ENCODE measurements at regions not wholly inside any gene's neighbourhood (a gene's known extent, or its start where the extent isn't known, plus 50 kb on each side); places are given as distances from the start of the nearest gene placed in this dataset.

DNA sequence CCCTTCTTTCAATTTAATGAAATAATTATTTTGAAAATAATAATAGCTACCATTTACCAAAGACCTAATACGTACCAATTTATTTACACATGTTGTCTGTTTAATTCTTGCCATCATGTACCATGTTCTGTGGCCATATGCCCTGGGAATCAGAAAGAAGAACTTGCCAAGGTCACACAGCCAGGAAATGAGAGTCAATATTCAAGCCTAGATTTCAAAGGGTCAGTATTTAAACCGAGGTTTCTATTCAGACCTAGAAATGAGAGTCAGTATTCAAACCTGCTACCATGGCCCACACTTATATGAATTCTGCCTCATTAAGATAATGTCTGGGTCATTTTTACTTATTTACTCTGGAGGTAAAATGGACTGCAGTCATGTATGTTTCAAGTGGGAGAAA, 103.6 kb upstream of the TBL1XR1 start:
- TF ChIP-seq, protein P1, sequence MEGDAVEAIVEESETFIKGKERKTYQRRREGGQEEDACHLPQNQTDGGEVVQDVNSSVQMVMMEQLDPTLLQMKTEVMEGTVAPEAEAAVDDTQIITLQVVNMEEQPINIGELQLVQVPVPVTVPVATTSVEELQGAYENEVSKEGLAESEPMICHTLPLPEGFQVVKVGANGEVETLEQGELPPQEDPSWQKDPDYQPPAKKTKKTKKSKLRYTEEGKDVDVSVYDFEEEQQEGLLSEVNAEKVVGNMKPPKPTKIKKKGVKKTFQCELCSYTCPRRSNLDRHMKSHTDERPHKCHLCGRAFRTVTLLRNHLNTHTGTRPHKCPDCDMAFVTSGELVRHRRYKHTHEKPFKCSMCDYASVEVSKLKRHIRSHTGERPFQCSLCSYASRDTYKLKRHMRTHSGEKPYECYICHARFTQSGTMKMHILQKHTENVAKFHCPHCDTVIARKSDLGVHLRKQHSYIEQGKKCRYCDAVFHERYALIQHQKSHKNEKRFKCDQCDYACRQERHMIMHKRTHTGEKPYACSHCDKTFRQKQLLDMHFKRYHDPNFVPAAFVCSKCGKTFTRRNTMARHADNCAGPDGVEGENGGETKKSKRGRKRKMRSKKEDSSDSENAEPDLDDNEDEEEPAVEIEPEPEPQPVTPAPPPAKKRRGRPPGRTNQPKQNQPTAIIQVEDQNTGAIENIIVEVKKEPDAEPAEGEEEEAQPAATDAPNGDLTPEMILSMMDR (IDR thresholded peaks at IDR 0.05; ENCODE audit: low read depth, low read length, missing control alignments) = no peak
- H3K4me3 ChIP-seq (ENCODE audit: low read depth, low read length) = no peak overlapping the region
- DNase-seq (ENCODE audit: low read depth) = no peak

DNA sequence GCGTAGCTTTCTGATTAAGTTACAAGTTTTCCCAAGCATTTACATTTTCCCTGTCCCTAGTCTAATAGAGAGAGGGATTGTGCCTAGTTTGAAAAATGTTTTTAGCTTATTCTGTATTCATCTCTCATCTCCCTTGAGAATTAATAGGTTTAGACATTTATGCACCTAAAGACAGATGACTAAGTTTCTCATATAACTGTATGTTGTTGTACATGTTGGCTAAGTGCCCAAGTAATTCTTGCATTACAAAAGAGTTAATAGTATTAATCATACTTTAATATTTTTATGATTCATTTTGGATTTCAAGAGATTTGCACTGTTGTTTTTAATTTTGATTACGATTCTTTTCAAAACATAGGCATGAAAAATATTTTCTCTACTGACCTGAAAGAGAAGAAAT, 109.0 kb upstream of the TBL1XR1 start:
- DNase-seq (ENCODE audit: low read depth) = no peak
- TF ChIP-seq, protein P1 (IDR thresholded peaks at IDR 0.05; ENCODE audit: low read depth, low read length, missing control alignments) = no peak
- no peak overlapping the region for H3K4me3 ChIP-seq (ENCODE audit: low read depth, low read length)

DNA sequence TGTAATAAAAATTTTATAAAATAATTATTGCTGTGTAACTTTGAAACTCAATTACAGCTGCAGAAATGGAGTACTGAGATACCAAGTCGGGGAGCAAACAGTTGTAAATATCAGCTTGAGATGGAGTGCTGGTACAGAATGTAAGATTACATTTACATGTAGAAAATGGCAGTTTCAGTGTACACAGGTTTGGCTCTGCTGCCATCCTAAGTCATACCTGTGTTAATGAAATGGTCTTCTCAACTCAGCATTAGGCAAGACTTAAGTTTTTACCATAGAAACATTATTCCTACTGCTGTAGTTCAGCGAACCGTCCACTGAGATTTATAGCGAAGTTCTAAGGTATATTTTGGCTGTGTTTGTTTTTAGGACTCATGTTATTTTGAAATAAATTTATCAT, 110.1 kb upstream of the TBL1XR1 start:
- no peak for DNase-seq (ENCODE audit: low read depth)
- TF ChIP-seq, protein P1 (IDR thresholded peaks at IDR 0.05; ENCODE audit: low read depth, low read length, missing control alignments) = no peak
- no peak overlapping the region for H3K4me3 ChIP-seq (ENCODE audit: low read depth, low read length)

DNA sequence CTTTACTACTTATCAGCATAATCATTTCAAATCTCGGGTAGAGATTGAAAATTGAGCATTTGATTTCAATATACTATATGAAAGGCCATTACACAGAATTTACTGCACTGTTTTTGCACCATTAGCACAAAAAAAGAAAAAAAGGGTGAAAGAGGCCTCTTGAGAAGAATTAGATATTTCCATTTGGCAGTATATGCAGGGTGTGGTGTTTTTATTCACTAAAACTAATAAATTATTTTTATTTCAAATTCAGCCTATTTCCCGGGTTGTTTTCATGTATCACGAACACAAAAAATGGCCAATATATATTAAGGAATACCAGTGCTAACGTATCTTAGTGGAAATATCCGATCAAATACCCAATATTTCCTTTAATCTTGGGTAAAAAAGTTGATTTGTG, 110.5 kb upstream of the TBL1XR1 start:
- no peak for DNase-seq (ENCODE audit: low read depth)
- TF ChIP-seq, protein P1 (IDR thresholded peaks at IDR 0.05; ENCODE audit: low read depth, low read length, missing control alignments) = no peak
- H3K4me3 ChIP-seq (ENCODE audit: low read depth, low read length) = no peak overlapping the region

DNA sequence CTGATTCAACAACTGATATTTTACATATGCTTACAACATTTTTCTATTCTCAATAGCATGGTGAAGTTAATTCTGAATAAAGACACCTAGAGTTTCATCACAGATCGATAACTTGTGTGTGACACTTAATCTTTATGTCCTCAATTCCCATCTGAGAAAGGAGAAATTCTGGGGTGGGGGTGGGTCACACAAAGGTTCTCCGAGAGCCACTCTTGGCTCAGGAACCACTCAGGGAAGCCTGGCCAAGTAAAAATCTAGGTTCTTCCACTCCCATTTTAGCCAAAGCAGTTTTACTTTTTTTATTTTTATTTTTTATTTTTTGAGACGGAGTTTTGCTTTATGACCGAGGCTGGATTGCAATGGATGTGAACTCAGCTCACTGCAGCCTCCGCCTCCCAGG, 111.0 kb upstream of the TBL1XR1 start:
- DNase-seq (ENCODE audit: low read depth) = no peak
- no peak overlapping the region for H3K4me3 ChIP-seq (ENCODE audit: low read depth, low read length)
- TF ChIP-seq, protein P1 (IDR thresholded peaks at IDR 0.05; ENCODE audit: low read depth, low read length, missing control alignments) = no peak

DNA sequence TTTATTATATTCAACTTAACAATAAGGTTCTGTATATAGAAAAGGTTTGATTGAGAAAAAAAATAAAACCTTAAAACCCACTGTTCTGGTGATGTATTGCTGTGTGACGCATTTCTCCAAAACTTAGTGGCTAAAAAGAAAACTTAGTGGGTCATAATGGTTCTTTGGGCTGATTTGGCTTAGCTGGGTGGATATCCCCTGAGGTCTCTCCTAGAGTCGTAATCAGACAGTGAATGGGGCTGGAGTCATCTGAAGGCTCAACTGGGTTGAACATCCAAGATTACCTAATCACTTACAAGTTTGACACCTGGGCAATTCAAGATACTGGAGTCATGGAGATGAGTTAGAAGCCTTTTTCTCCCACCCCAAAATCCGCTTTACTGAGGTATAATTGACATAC, 111.6 kb upstream of the TBL1XR1 start:
- TF ChIP-seq, protein P1 (IDR thresholded peaks at IDR 0.05; ENCODE audit: low read depth, low read length, missing control alignments) = no peak
- no peak for DNase-seq (ENCODE audit: low read depth)
- H3K4me3 ChIP-seq (ENCODE audit: low read depth, low read length) = no peak overlapping the region

DNA sequence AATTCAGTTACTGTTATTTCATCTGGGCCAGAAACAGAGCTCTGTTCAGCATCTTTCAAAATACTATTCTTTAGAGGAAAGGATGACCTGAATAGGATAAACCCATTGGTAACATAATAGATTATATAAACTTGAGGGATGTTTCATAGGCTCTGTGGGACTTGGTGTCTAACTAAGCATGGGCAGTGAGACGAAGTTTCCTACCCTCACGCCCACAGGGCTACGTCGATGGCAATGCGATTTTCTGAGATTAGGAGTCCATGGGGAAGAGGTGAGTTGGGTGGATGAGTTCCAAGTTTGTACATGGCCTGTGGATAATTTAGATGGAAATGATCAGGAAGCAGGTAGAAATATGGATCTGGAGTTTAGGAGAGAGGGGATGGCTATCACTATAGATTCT, 115.2 kb upstream of the TBL1XR1 start:
- no peak for DNase-seq (ENCODE audit: low read depth)
- TF ChIP-seq, protein P1 (IDR thresholded peaks at IDR 0.05; ENCODE audit: low read depth, low read length, missing control alignments) = no peak
- H3K4me3 ChIP-seq (ENCODE audit: low read depth, low read length) = no peak overlapping the region

Measured in GM12864 (cell line).